HG03571 (cell line): ENCODE measurements at regions not wholly inside any gene's neighbourhood (a gene's known extent, or its start where the extent isn't known, plus 50 kb on each side); places are given as distances from the start of the nearest gene placed in this dataset.
"Not testable (repeated sequence)": the region's sequence is repeated elsewhere in the genome, so short reads cannot be mapped to it uniquely, and the experiment has no call there.

ENCODE experiments used
- ATAC-seq: cut with Tn5 transposase; IDR thresholded peaks from one replicate; pipeline ENCODE4 v1.9.1; 2021; ENCODE audit not compliant: unreplicated experiment

DNA sequence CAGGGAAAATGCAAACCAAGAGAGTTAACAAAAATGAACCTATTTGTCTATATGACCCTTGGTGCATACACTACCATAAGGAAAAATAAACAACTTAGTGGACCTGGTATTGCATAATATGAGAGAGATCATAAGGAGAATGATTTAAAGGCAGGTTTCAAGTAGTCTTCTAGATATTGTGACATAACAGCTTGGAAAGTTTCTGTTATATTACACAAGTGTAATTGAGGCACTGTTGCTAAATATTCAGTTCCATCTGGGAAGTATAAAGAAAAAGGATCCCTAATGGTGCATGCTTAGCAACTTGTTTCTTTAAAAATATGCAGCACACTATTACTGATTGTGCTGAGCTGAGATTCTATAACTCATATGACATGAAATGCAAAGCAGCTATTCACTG is 252.2 kb upstream of the SPHKAP start:
- ATAC-seq, result no peak

DNA sequence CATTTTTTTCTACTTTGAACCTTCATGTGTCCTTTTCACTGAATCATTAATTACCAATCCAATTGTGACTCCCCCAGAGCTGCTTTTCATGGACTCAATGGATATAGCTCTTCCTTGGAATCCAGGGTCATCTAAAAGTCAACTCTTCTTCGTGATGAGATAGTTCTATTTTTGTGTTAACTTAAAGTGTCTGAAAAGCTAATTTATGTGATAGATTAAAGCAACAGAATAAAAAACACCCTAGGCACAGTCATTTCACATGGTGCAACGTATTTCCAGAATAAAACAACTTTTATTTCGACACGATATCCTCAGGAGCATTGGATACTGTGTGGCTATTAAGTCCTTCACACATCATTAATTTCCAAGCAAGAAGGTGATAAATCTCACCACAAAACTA is 250.6 kb upstream of the SPHKAP start:
- ATAC-seq, result no peak

DNA sequence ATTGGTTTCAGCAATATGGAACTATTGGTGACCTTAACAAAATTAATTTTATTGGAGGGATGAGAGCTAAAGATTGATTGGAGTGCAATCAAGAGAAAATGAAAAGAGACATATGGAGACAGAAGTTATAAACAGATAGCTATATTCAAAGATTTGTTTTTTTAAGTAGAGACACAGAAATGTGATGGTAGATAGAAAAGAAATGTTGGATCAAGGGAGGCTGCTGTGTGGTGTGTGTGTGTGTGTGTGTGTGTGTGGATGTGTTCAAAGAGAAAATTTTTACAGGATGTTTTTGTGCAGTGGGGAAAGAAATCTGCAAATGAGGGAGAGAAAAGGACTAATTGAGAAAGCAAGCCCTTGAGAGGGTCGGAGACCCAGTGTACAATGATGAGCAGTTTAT is 249.5 kb upstream of the SPHKAP start:
- ATAC-seq, result no peak

- no peak for ATAC-seq
Measured at GRCh38 chr2:228426502-228427216, 245.2 kb upstream of the SPHKAP start.

DNA sequence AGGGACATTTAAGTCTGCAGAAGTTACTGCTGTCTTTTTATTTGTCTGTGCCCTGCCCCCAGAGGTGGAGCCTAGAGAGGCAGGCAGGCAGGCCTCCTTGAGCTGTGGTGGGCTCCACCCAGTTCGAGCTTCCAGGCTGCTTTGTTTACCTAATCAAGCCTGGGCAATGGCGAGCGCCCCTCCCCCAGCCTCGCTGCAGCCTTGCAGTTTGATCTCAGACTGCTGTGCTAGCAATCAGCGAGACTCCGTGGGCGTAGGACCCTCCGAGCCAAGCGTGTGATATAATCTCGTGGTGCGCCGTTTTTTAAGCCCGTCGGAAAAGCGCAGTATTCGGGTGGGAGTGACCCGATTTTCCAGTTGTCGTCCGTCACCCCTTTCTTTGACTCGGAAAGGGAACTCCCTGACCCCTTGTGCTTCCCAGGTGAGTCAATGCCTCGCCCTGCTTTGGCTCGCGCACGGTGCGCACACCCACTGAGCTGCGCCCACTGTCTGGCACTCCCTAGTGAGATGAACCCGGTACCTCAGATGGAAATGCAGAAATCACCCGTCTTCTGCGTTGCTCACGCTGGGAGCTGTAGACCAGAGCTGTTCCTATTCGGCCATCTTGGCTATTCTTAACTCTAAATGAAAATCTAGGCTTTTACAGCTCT is 244.0 kb upstream of the SPHKAP start:
- not testable (repeated sequence) for ATAC-seq

DNA sequence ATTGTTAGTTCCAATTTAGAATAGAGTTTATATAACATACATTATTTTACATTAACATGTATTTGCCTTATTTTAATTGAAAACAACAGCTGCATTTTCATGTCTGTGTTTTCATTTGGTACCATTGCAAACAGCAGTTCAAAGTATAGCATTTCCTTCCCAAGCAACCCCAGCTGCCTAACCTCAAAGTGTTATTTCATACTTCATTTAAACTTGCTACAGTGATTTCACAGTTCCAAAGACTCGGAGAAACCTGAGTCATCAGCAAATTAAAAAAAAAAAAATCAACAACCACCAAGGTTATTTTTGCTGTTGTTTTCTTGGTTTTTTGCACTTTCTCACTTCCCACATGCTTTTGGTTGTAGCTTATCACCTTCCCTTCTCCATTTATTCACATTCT is 236.5 kb upstream of the SPHKAP start:
- no peak for ATAC-seq

- ATAC-seq, result no peak
Measured at GRCh38 chr2:228417526-228417925, 236.0 kb upstream of the SPHKAP start.

- ATAC-seq, result no peak
Measured at GRCh38 chr2:228410061-228410460, 228.6 kb upstream of the SPHKAP start.

DNA sequence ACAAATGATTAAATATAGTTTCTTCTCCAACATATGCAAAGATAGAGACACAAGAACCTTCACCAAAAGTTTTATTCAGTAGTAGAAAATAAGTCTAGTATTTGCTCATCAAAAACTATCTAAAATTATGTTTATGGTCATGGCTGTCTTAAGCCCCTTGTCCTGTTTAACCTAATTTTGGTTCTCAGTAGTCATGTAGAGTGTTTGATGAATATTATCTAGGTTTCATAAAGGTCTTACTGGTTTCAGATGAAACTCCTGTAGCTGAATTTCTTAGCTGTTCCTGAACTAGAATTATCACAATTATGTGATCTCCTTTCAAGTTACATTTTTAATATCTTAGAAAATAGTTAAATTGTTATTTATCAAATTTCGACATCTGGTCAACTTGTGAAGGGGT is 228.0 kb upstream of the SPHKAP start:
- no peak for ATAC-seq

- no peak for ATAC-seq
Measured at GRCh38 chr2:228408529-228409227, 227.2 kb upstream of the SPHKAP start.

DNA sequence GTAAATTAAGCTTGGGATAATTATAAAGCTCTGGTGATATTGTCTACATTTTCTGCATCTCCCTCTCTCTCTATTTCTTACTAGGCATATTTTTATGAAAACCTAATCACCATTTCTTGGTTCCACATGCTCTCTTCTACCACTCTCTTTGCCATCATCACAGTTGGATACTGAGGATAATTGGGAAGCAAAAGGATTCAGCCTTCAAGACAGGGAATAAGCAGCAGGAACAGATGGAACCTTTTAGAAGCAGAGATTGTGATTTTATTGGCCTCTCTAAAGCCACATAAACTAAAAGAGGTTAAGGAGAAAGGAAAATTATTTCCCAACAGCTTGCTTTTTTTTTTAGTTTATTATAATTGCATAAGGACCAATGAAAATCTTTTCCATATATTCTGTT is 226.3 kb upstream of the SPHKAP start:
- no peak for ATAC-seq

GRCh38 chr2:228401065-228401912 is 219.8 kb upstream of the SPHKAP start:
- no peak for ATAC-seq

DNA sequence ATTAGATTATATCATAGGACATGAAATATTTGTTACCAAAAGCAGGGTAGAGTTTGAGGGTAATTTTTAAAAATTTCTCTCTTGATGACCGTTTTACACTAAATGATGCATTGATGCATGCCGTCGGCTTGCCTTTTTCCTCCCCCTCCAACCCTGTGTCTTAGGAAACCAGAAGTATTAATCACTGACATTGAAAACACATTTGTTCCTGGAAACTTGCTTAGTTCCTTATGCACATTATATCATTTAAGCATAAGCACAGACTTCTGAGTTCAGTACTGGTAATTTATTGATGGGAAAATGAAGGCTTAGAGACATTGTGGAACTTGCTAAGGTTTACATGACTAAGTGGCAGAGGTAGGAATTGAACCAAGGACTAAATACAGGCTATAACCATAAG is 206.3 kb upstream of the SPHKAP start:
- ATAC-seq, result no peak

DNA sequence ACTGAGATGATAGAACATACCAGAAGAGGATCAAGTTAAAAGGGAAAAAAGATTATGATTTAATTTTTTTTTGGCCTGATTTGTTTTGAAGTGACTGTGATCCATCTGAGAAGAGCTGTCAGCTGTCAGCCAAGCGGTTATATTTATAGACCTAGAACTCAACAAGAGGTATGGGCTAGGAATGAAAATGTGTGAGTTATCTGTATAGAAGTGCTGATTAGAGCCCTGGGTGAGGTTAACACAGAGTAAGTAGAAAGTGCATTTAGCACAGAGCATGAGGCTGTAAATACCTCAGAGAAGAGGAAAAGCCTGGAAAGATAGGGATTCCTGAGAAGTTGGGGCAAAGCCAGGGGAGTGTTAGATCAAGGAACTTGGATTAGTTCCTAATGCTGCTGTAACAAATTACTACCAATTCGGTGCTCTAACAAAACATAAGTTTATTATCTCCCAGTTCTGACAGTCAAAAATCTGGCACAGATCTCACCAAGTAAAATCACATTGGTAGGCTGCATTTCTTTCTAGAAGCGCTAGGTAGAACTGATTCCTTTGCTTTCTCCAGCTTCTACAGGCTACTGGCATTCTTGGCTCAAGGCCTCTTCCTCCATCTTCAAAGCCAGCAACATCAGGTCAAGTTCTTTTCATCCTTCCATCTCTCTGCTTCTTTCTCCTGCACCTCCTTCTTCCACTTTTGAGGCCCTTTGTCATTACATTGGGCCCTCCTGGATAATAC is 197.4 kb upstream of the SPHKAP start:
- ATAC-seq, result no peak

DNA sequence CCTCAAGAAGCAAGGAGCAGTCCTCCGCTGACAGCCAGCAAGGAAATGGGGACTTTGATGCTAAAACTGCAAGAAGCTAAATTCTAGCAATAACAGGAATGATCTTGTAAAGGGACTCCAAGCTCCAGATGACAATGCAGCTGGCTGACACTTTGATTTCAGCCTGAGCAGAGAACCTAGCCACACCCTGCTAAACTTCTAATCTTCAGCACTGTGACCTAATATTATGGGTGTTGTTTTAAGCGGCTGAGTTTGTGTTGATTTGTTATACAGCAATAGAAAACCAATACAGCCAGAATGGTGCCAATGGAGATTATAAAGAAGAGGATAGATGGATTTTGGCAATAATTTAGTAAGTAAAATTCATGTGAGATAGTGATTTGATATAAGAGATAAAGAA is 196.7 kb upstream of the SPHKAP start:
- no peak for ATAC-seq

GRCh38 chr2:228377533-228377932 is 196.0 kb upstream of the SPHKAP start:
- no peak for ATAC-seq

DNA sequence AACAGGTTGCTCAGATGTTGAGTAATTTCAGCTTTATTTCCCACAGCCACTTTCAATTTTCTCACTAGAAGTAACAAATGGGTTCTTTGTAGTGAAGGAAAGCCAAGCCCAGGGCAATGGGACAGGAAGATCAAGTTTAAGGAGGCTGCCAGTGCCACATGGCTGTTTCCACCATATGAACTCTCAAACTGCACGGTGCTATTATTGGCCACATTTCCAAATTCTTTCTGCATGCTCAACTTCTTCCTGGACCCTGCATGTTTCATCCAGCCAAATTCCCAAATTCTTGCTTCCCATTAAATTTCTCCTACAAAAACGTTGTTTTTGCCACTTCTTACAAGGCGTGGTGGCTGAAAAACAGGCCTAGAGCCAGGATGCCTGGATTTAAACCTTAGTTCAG is 193.3 kb upstream of the SPHKAP start:
- no peak for ATAC-seq

DNA sequence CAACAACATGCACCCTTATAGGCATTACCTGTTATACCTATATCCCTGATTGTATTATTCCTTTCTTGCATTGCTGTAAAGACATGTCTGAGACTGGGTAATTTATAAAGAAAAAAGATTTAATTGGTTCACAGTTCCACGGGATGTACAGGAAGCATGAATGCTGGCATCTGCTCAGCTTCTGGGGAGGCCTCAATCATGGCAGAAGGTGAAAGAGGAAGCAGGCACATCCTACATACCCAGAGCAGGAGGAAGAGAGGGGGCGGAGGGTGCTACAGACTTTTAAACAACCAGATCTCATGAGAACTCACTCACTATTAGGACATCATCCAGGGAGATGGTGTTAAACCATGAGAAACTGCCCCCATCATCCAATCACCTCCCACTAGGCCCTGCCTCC is 191.7 kb upstream of the SPHKAP start:
- no peak for ATAC-seq

DNA sequence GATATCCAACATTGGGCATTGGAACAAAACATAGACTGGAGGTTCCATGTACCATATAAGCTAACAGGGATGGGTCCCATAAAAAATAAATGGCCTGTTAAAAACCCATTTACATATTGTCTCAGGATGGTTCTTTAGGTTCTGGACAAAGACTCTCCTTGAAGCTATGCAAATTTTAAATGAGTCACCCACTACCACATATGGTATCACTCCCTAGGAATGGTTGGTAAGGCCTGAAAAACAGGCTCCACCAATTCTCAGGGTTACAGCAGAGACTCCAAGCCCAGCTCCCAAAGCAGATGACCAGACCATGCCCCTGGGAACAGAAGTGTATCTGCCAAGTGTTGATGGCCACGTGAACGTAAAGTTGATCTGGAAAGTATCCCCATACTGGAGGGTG is 190.7 kb upstream of the SPHKAP start:
- ATAC-seq, result no peak

GRCh38 chr2:228369400-228370031 is 188.0 kb upstream of the SPHKAP start:
- ATAC-seq, result no peak
